ENCODE measurements at regions not wholly inside any gene's neighbourhood (a gene's known extent, or its start where the extent isn't known, plus 50 kb on each side); places are given as distances from the start of the nearest gene placed in this dataset.
"Not testable (repeated sequence)": the region's sequence is repeated elsewhere in the genome, so short reads cannot be mapped to it uniquely, and the experiment has no call there.

- TF ChIP-seq EZH2phosphoT487 (IDR thresholded peaks at IDR 0.05; ENCODE audit: insufficient read depth, low read depth): no peak
- TF ChIP-seq EZH2 (IDR thresholded peaks at IDR 0.05; ENCODE audit: insufficient read depth, poor library complexity, severe bottlenecking): no peak
- no peaks in the 10 kb centered on the region for H3K9me2 ChIP-seq (ENCODE audit: insufficient read depth)
- WGBS, 2 experiments (ENCODE audit: low coverage in 1 of 2, low lambda C conversion rate in 2 of 2, missing lambda C conversion rate in 2 of 2): 64% methylated on average over 3 of the region's 3 CpGs
Measured at GRCh38 chr18:43341014-43341413, 63.7 kb upstream of the SYT4 start.

GRCh38 chr18:43350176-43350575, 72.9 kb upstream of the SYT4 start:
- Histone ChIP-seq H3K9me3 (ENCODE audit: low read depth) (no peaks in the 10 kb centered on the region), H3F3A (ENCODE audit: insufficient read depth) (no peaks in the 10 kb centered on the region), H3K9me2 (ENCODE audit: insufficient read depth) (no peaks in the 10 kb centered on the region), H3K4me1 (ENCODE audit: insufficient read depth) (no peaks in the 10 kb centered on the region), H3K4me3 (no peak overlapping the region), H2AFZ (no peak overlapping the region), H3K9ac (no peak overlapping the region), H3K79me2 (ENCODE audit: insufficient read depth) (no peaks in the 10 kb centered on the region), H3K36me3 (ENCODE audit: low read depth) (no peaks in the 10 kb centered on the region), H3K27ac (no peak overlapping the region), H3K27me3 (replicated peaks; ENCODE audit: insufficient read depth) (no peaks in the 10 kb centered on the region), H4K20me1 (ENCODE audit: insufficient read depth) (no peaks in the 10 kb centered on the region), H3K4me2 (ENCODE audit: unreplicated experiment) (no peak overlapping the region)
- in situ Hi-C loops (cut with MboI): no loop called here
- WGBS, 2 experiments (ENCODE audit: low coverage in 1 of 2, low lambda C conversion rate in 2 of 2, missing lambda C conversion rate in 2 of 2): 0% methylated on average over 1 of the region's 1 CpG
- no peak for TF ChIP-seq EZH2phosphoT487 (IDR thresholded peaks at IDR 0.05; ENCODE audit: insufficient read depth, low read depth)
- no peak for TF ChIP-seq EZH2 (IDR thresholded peaks at IDR 0.05; ENCODE audit: insufficient read depth, poor library complexity, severe bottlenecking)
- no peak for DNase-seq

More at GRCh38 chr18:43341014-43341413, 63.7 kb upstream of the SYT4 start:
- Histone ChIP-seq H3K4me3 (no peak overlapping the region), H3K36me3 (ENCODE audit: low read depth) (no peaks in the 10 kb centered on the region), H3K27ac (no peak overlapping the region), H4K20me1 (ENCODE audit: insufficient read depth) (no peaks in the 10 kb centered on the region), H3K27me3 (replicated peaks; ENCODE audit: insufficient read depth) (no peaks in the 10 kb centered on the region), H2AFZ (no peak overlapping the region), H3K79me2 (ENCODE audit: insufficient read depth) (no peaks in the 10 kb centered on the region), H3K9ac (no peak overlapping the region), H3K4me2 (ENCODE audit: unreplicated experiment) (no peak overlapping the region), H3K4me1 (ENCODE audit: insufficient read depth) (no peaks in the 10 kb centered on the region), H3K9me3 (ENCODE audit: low read depth) (no peaks in the 10 kb centered on the region), H3F3A (ENCODE audit: insufficient read depth) (no peaks in the 10 kb centered on the region)
- in situ Hi-C loops (cut with MboI): no loop called here
- no peak for DNase-seq

- TF ChIP-seq EZH2phosphoT487 (IDR thresholded peaks at IDR 0.05; ENCODE audit: insufficient read depth, low read depth) (no peak), EZH2 (IDR thresholded peaks at IDR 0.05; ENCODE audit: insufficient read depth, poor library complexity, severe bottlenecking) (no peak)
- no peaks in the 10 kb centered on the region for H3K27me3 ChIP-seq (replicated peaks; ENCODE audit: insufficient read depth)
- no peak overlapping the region for H3K27ac ChIP-seq
- H3F3A ChIP-seq (ENCODE audit: insufficient read depth): no peaks in the 10 kb centered on the region
- no peak overlapping the region for H2AFZ ChIP-seq
- no peaks in the 10 kb centered on the region for H3K9me3 ChIP-seq (ENCODE audit: low read depth)
- H3K9me2 ChIP-seq (ENCODE audit: insufficient read depth): no peaks in the 10 kb centered on the region
- H4K20me1 ChIP-seq (ENCODE audit: insufficient read depth): no peaks in the 10 kb centered on the region
- H3K4me1 ChIP-seq (ENCODE audit: insufficient read depth): no peaks in the 10 kb centered on the region
- H3K4me3 ChIP-seq: no peak overlapping the region
- no peak for DNase-seq
- H3K79me2 ChIP-seq (ENCODE audit: insufficient read depth): no peaks in the 10 kb centered on the region
- no peak overlapping the region for H3K4me2 ChIP-seq (ENCODE audit: unreplicated experiment)
- no peak overlapping the region for H3K9ac ChIP-seq
- in situ Hi-C loops (cut with MboI): no loop called here
- H3K36me3 ChIP-seq (ENCODE audit: low read depth): no peaks in the 10 kb centered on the region
Measured at GRCh38 chr18:43364535-43364934, 87.2 kb upstream of the SYT4 start.

GRCh38 chr18:43367895-43368294, 90.6 kb upstream of the SYT4 start:
- no peaks in the 10 kb centered on the region for H3K4me1 ChIP-seq (ENCODE audit: insufficient read depth)
- TF ChIP-seq EZH2 (IDR thresholded peaks at IDR 0.05; ENCODE audit: insufficient read depth, poor library complexity, severe bottlenecking) (no peak), EZH2phosphoT487 (IDR thresholded peaks at IDR 0.05; ENCODE audit: insufficient read depth, low read depth) (no peak)
- in situ Hi-C loops (cut with MboI): no loop called here
- H3K9ac ChIP-seq: no peak overlapping the region
- H3K27me3 ChIP-seq (replicated peaks; ENCODE audit: insufficient read depth): no peaks in the 10 kb centered on the region
- no peak overlapping the region for H3K27ac ChIP-seq
- H4K20me1 ChIP-seq (ENCODE audit: insufficient read depth): no peaks in the 10 kb centered on the region
- no peak overlapping the region for H3K4me2 ChIP-seq (ENCODE audit: unreplicated experiment)
- H2AFZ ChIP-seq: no peak overlapping the region
- no peaks in the 10 kb centered on the region for H3K9me3 ChIP-seq (ENCODE audit: low read depth)
- no peaks in the 10 kb centered on the region for H3F3A ChIP-seq (ENCODE audit: insufficient read depth)
- WGBS, 2 experiments (ENCODE audit: low coverage in 1 of 2, low lambda C conversion rate in 2 of 2, missing lambda C conversion rate in 2 of 2): 23 to 27% methylated on average over 2 of the region's 2 CpGs
- DNase-seq: no peak
- no peaks in the 10 kb centered on the region for H3K9me2 ChIP-seq (ENCODE audit: insufficient read depth)
- H3K4me3 ChIP-seq: no peak overlapping the region
- H3K79me2 ChIP-seq (ENCODE audit: insufficient read depth): no peaks in the 10 kb centered on the region
- H3K36me3 ChIP-seq (ENCODE audit: low read depth): no peaks in the 10 kb centered on the region

GRCh38 chr18:43369311-43369710, 92.0 kb upstream of the SYT4 start:
- H4K20me1 ChIP-seq (ENCODE audit: insufficient read depth); H3K79me2 ChIP-seq (ENCODE audit: insufficient read depth); H3K27me3 ChIP-seq (replicated peaks; ENCODE audit: insufficient read depth); H3K4me2 ChIP-seq (ENCODE audit: unreplicated experiment); DNase-seq; H2AFZ ChIP-seq; H3K9ac ChIP-seq; H3K9me2 ChIP-seq (ENCODE audit: insufficient read depth); H3K27ac ChIP-seq; in situ Hi-C loops (cut with MboI); H3K36me3 ChIP-seq (ENCODE audit: low read depth); H3K4me3 ChIP-seq; H3K4me1 ChIP-seq (ENCODE audit: insufficient read depth); H3F3A ChIP-seq (ENCODE audit: insufficient read depth); H3K9me3 ChIP-seq (ENCODE audit: low read depth): not testable (repeated sequence)
- 52 to 56% methylated on average over 4 to 5 of the region's 5 CpGs for WGBS, 2 experiments (ENCODE audit: low coverage in 1 of 2, low lambda C conversion rate in 2 of 2, missing lambda C conversion rate in 2 of 2)
